ENCODE measurements at regions not wholly inside any gene's neighbourhood (a gene's known extent, or its start where the extent isn't known, plus 50 kb on each side); places are given as distances from the start of the nearest gene placed in this dataset.

- no peak overlapping the region for H3K23ac ChIP-seq (ENCODE audit: insufficient read length, low read depth, low read length)
- no peak overlapping the region for H4K8ac ChIP-seq (replicated peaks; ENCODE audit: insufficient read length, low read depth, low read length)
- no peaks in the 10 kb centered on the region for H3K79me2 ChIP-seq (ENCODE audit: insufficient read depth, low read length)
- Mint-ChIP-seq H3K4me3 (no peak overlapping the region), H3K27ac (no peak overlapping the region), H3K4me1 (no peaks in the 10 kb centered on the region), H3K27me3 (ENCODE audit: low read depth) (no peaks in the 10 kb centered on the region), H3K36me3 (ENCODE audit: insufficient read depth in 1 of 3, low read depth in 3 of 3) (no peaks in the 10 kb centered on the region), H3K9me3 (no peaks in the 10 kb centered on the region)
- no peak overlapping the region for H3K14ac ChIP-seq (ENCODE audit: insufficient read depth, low read length)
- no peak overlapping the region for H2BK20ac ChIP-seq (ENCODE audit: low read depth, low read length, poor library complexity, severe bottlenecking)
- no peak overlapping the region for H2BK12ac ChIP-seq (ENCODE audit: insufficient read length, low read depth, low read length)
- no peaks in the 10 kb centered on the region for H3K9me3 ChIP-seq (ENCODE audit: control insufficient read depth, low read depth, low read length)
- H3K9ac ChIP-seq (ENCODE audit: extremely low read depth, insufficient read length, low read length) = no peak overlapping the region
- H3K27me3 ChIP-seq (ENCODE audit: insufficient read depth, low read length) = no peaks in the 10 kb centered on the region
- no peak overlapping the region for H2BK5ac ChIP-seq (ENCODE audit: insufficient read length, low read length)
- no peak overlapping the region for H4K91ac ChIP-seq (ENCODE audit: insufficient read length, low read depth, low read length)
- no peak overlapping the region for H3K27ac ChIP-seq (ENCODE audit: insufficient read length, low read depth, low read length)
- no peak overlapping the region for H2BK15ac ChIP-seq (ENCODE audit: low read depth, low read length)
- no peak overlapping the region for H3K18ac ChIP-seq (ENCODE audit: insufficient read length, low read depth, low read length)
- no peak overlapping the region for H2BK120ac ChIP-seq (ENCODE audit: low read depth, low read length, poor library complexity, severe bottlenecking)
- H3T11ph ChIP-seq (ENCODE audit: low read length) = no peak overlapping the region
- no peak overlapping the region for H3K4ac ChIP-seq (ENCODE audit: low read depth, low read length)
- H2AK5ac ChIP-seq (ENCODE audit: insufficient read length, low read length) = no peak overlapping the region
- no peak overlapping the region for H3K4me2 ChIP-seq (ENCODE audit: insufficient read depth, insufficient read length, low read length)
- no peaks in the 10 kb centered on the region for H3K4me1 ChIP-seq (ENCODE audit: insufficient read depth, low read length)
- TF ChIP-seq, protein P1, sequence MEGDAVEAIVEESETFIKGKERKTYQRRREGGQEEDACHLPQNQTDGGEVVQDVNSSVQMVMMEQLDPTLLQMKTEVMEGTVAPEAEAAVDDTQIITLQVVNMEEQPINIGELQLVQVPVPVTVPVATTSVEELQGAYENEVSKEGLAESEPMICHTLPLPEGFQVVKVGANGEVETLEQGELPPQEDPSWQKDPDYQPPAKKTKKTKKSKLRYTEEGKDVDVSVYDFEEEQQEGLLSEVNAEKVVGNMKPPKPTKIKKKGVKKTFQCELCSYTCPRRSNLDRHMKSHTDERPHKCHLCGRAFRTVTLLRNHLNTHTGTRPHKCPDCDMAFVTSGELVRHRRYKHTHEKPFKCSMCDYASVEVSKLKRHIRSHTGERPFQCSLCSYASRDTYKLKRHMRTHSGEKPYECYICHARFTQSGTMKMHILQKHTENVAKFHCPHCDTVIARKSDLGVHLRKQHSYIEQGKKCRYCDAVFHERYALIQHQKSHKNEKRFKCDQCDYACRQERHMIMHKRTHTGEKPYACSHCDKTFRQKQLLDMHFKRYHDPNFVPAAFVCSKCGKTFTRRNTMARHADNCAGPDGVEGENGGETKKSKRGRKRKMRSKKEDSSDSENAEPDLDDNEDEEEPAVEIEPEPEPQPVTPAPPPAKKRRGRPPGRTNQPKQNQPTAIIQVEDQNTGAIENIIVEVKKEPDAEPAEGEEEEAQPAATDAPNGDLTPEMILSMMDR (conservative IDR thresholded peaks at IDR 0.05) = no peak
- no peak for DNase-seq
- H4K20me1 ChIP-seq (ENCODE audit: control insufficient read depth, insufficient read depth, insufficient read length) = no peaks in the 10 kb centered on the region
- no peak overlapping the region for H4K5ac ChIP-seq (ENCODE audit: insufficient read length, low read depth, low read length)
- H3K23me2 ChIP-seq (ENCODE audit: insufficient read length, low read depth, low read length, poor library complexity, severe bottlenecking) = no peaks in the 10 kb centered on the region
- H3K79me1 ChIP-seq (ENCODE audit: insufficient read depth, low read depth, low read length, poor library complexity, severe bottlenecking) = no peaks in the 10 kb centered on the region
- no peak overlapping the region for H2AFZ ChIP-seq (ENCODE audit: low read length)
- H3K56ac ChIP-seq (ENCODE audit: insufficient read length, low read depth, low read length) = no peak overlapping the region
These were observed 220.6 kb downstream of the TAF11L14 start for GRCh38 chr5:17854901-17855300.

Measured in H9 (cell line).